ENCODE measurements at regions not wholly inside any gene's neighbourhood (a gene's known extent, or its start where the extent isn't known, plus 50 kb on each side); places are given as distances from the start of the nearest gene placed in this dataset.
A peak's percentile ranks its signal among the peaks of the same experiment; 100 is the strongest.

GRCh38 chr7:93015779-93016481 lies 101.8 kb downstream of the SAMD9 start:
- no peak for DNase-seq

GRCh38 chr7:93015101-93015778 lies 102.5 kb downstream of the SAMD9 start:
- DNase-seq = no peak

- DNase-seq = no peak
Measured at GRCh38 chr7:93014410-93014809, 103.4 kb downstream of the SAMD9 start.

- no peak for DNase-seq
Measured at GRCh38 chr7:93013446-93014061, 104.2 kb downstream of the SAMD9 start.

- DNase-seq = no peak
Measured at GRCh38 chr7:93011351-93012294, 106.2 kb downstream of the SAMD9 start.

GRCh38 chr7:93008833-93009232 lies 108.9 kb downstream of the SAMD9 start:
- DNase-seq = no peak

GRCh38 chr7:93006480-93007095 lies 111.2 kb downstream of the SAMD9 start:
- no peak for DNase-seq

GRCh38 chr7:93004906-93005305 lies 112.9 kb downstream of the SAMD9 start:
- DNase-seq = no peak

GRCh38 chr7:92997719-92998118 lies 120.1 kb downstream of the SAMD9 start:
- no peak for DNase-seq

- DNase-seq = no peak
Measured at GRCh38 chr7:92997152-92997551, 120.6 kb downstream of the SAMD9 start.

GRCh38 chr7:92994901-92995300 lies 122.9 kb downstream of the SAMD9 start:
- no peak for DNase-seq

- no peak for DNase-seq
Measured at GRCh38 chr7:92992932-92993331, 124.8 kb downstream of the SAMD9 start.

- DNase-seq = no peak
Measured at GRCh38 chr7:92992483-92992882, 125.3 kb downstream of the SAMD9 start.

- no peak for DNase-seq
Measured at GRCh38 chr7:92991190-92991589, 126.6 kb downstream of the SAMD9 start.

- DNase-seq = no peak
Measured at GRCh38 chr7:92988941-92989545, 128.7 kb downstream of the SAMD9 start.

- peak in 1 of 56 donors; percentile 13 for DNase-seq
Measured at GRCh38 chr7:92988051-92988450, 129.7 kb downstream of the SAMD9 start.

GRCh38 chr7:92987538-92987937 lies 130.2 kb downstream of the SAMD9 start:
- no peak for DNase-seq

GRCh38 chr7:92987095-92987494 lies 130.7 kb downstream of the SAMD9 start:
- DNase-seq = no peak

- DNase-seq = no peak
Measured at GRCh38 chr7:92982928-92983327, 134.9 kb downstream of the SAMD9 start.

GRCh38 chr7:92976931-92977330 lies 140.6 kb upstream of the CDK6 start:
- no peak for DNase-seq

GRCh38 chr7:92973974-92974373 lies 137.6 kb upstream of the CDK6 start:
- no peak for DNase-seq
